Activated T-cell treated with anti-CD3 and anti-CD28 coated beads, Interleukin-2, amount 50 U/mL, for 1 hour (primary cell): ENCODE measurements at regions not wholly inside any gene's neighbourhood (a gene's known extent, or its start where the extent isn't known, plus 50 kb on each side); places are given as distances from the start of the nearest gene placed in this dataset.

Source experiments
- DNase-seq: peaks from one replicate; pipeline ENCODE4 v3.0.0-alpha.2; 2020

- DNase-seq = no peak
These were observed 430.0 kb upstream of the TNP1 start for GRCh38 chr2:217289907-217290280.

GRCh38 chr2:217289177-217289906 is 429.5 kb upstream of the TNP1 start:
- no peak for DNase-seq

GRCh38 chr2:217288472-217289063 is 428.7 kb upstream of the TNP1 start:
- DNase-seq = no peak

GRCh38 chr2:217286833-217287232 is 427.0 kb upstream of the TNP1 start:
- no peak for DNase-seq

GRCh38 chr2:217285926-217286325 is 426.1 kb upstream of the TNP1 start:
- DNase-seq = no peak

- no peak for DNase-seq
These were observed 423.6 kb upstream of the TNP1 start for GRCh38 chr2:217283460-217283859.

- no peak for DNase-seq
These were observed 422.7 kb upstream of the TNP1 start for GRCh38 chr2:217282531-217282930.

- DNase-seq = no peak
These were observed 419.7 kb upstream of the TNP1 start for GRCh38 chr2:217279556-217279955.

GRCh38 chr2:217279140-217279539 is 419.3 kb upstream of the TNP1 start:
- no peak for DNase-seq

GRCh38 chr2:217277646-217278398 is 418.0 kb upstream of the TNP1 start:
- no peak for DNase-seq

GRCh38 chr2:217276433-217276832 is 416.6 kb upstream of the TNP1 start:
- no peak for DNase-seq

GRCh38 chr2:217275091-217275490 is 415.2 kb upstream of the TNP1 start:
- DNase-seq = no peak

GRCh38 chr2:217274578-217274977 is 414.7 kb upstream of the TNP1 start:
- no peak for DNase-seq

- DNase-seq = no peak
These were observed 414.0 kb upstream of the TNP1 start for GRCh38 chr2:217273851-217274250.

- DNase-seq = no peak
These were observed 413.3 kb upstream of the TNP1 start for GRCh38 chr2:217273162-217273561.

GRCh38 chr2:217271813-217272212 is 411.9 kb upstream of the TNP1 start:
- DNase-seq = no peak

- DNase-seq = no peak
These were observed 410.7 kb upstream of the TNP1 start for GRCh38 chr2:217270485-217271121.

GRCh38 chr2:217269701-217270484 is 410.0 kb upstream of the TNP1 start:
- no peak for DNase-seq

- DNase-seq = no peak
These were observed 409.1 kb upstream of the TNP1 start for GRCh38 chr2:217268978-217269377.

GRCh38 chr2:217267758-217268157 is 407.9 kb upstream of the TNP1 start:
- DNase-seq = no peak

GRCh38 chr2:217263756-217264155 is 403.9 kb upstream of the TNP1 start:
- no peak for DNase-seq

GRCh38 chr2:217262911-217263310 is 403.0 kb upstream of the TNP1 start:
- no peak for DNase-seq

- no peak for DNase-seq
These were observed 401.6 kb upstream of the TNP1 start for GRCh38 chr2:217261452-217261851.
